ENCODE measurements at regions not wholly inside any gene's neighbourhood (a gene's known extent, or its start where the extent isn't known, plus 50 kb on each side); places are given as distances from the start of the nearest gene placed in this dataset.

DNA sequence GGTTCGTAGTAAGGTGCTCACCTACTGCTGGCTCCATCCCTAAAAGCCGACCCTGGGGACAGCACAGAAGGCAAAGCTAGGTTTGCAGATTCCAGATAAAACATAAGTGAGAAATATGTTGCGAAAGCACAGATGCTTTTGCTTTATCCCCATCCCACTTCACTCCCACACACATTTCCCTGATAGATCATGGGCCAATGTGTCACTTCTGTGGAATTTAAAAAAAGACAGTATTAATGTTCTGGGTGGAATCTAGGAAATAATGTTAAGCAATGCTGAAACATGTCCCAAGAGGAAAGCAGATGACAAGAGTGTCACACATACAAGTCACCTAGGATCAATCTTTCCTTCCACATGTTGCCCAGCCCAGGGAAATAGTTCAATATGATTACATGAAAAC is 661.0 kb upstream of the MIR17HG start:
- no peak for TF ChIP-seq POLR2A (IDR thresholded peaks at IDR 0.05)
- TF ChIP-seq POLR2AphosphoS5 (IDR thresholded peaks at IDR 0.05): peak in 1 of 3 donors; percentile 63
- TF ChIP-seq, protein P1, sequence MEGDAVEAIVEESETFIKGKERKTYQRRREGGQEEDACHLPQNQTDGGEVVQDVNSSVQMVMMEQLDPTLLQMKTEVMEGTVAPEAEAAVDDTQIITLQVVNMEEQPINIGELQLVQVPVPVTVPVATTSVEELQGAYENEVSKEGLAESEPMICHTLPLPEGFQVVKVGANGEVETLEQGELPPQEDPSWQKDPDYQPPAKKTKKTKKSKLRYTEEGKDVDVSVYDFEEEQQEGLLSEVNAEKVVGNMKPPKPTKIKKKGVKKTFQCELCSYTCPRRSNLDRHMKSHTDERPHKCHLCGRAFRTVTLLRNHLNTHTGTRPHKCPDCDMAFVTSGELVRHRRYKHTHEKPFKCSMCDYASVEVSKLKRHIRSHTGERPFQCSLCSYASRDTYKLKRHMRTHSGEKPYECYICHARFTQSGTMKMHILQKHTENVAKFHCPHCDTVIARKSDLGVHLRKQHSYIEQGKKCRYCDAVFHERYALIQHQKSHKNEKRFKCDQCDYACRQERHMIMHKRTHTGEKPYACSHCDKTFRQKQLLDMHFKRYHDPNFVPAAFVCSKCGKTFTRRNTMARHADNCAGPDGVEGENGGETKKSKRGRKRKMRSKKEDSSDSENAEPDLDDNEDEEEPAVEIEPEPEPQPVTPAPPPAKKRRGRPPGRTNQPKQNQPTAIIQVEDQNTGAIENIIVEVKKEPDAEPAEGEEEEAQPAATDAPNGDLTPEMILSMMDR (IDR thresholded peaks at IDR 0.05): no peak
- H3K27me3 ChIP-seq: no peaks in the 10 kb centered on the region
- no peaks in the 10 kb centered on the region for H3K36me3 ChIP-seq
- DNase-seq (ENCODE audit: low spot score in 2 of 2): no peak
- H3K9me3 ChIP-seq: no peaks in the 10 kb centered on the region
- no peaks in the 10 kb centered on the region for H3K4me1 ChIP-seq
- H3K4me3 ChIP-seq: no peak overlapping the region
- no peak overlapping the region for H3K27ac ChIP-seq
- intact Hi-C loops (cut with DNase I; ENCODE audit: low total_unique reads): no loop called here

GRCh38 chr13:90689111-90689510 is 658.4 kb upstream of the MIR17HG start:
- TF ChIP-seq, protein P1 (IDR thresholded peaks at IDR 0.05): no peak
- TF ChIP-seq POLR2AphosphoS5 (IDR thresholded peaks at IDR 0.05) (no peak), POLR2A (IDR thresholded peaks at IDR 0.05) (no peak)
- Histone ChIP-seq H3K36me3 (no peaks in the 10 kb centered on the region), H3K27me3 (no peaks in the 10 kb centered on the region), H3K9me3 (no peaks in the 10 kb centered on the region), H3K4me3 (no peak overlapping the region), H3K4me1 (no peaks in the 10 kb centered on the region), H3K27ac (no peak overlapping the region)
- DNase-seq (ENCODE audit: low spot score in 2 of 2): no peak
- intact Hi-C loops (cut with DNase I; ENCODE audit: low total_unique reads): no loop called here

DNA sequence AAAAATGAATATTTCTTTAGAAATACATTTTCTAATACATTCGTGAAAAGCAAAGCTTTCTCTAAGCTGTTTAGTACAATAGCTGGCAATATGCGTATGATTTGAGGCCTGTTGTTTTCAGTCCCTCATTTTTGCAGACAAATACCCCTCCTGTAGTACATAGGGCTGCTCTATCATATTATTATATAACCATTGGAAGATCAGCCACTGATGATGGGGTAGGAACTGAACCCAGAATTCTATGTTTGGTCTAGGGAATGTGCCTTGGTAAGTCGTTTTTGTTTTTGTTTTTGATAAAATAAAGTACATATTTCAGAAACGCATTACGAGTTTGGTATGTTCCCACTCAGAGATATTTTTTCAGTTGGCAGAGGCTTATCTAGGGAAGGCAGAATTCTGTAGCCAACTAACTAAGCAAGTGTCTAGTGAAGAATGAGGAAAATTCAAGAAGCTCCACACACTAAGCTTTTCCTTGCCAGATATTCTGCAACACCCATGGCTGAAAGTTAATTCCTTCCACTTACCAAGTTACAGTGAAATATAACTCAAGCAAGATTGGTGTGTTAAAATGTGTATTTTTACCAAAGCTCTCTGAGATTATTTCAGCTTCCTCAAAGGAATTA is 656.9 kb upstream of the MIR17HG start:
- no peak overlapping the region for H3K27ac ChIP-seq
- no peaks in the 10 kb centered on the region for H3K9me3 ChIP-seq
- H3K4me1 ChIP-seq: no peaks in the 10 kb centered on the region
- H3K27me3 ChIP-seq: no peaks in the 10 kb centered on the region
- intact Hi-C loops (cut with DNase I; ENCODE audit: low total_unique reads): no loop called here
- H3K4me3 ChIP-seq: no peak overlapping the region
- DNase-seq (ENCODE audit: low spot score in 2 of 2): no peak
- H3K36me3 ChIP-seq: no peaks in the 10 kb centered on the region
- no peak for TF ChIP-seq POLR2AphosphoS5 (IDR thresholded peaks at IDR 0.05)
- TF ChIP-seq, protein P1 (IDR thresholded peaks at IDR 0.05): no peak
- TF ChIP-seq POLR2A (IDR thresholded peaks at IDR 0.05): no peak

GRCh38 chr13:90696254-90696653 is 651.2 kb upstream of the MIR17HG start:
- H3K27me3 ChIP-seq: no peaks in the 10 kb centered on the region
- no peak for TF ChIP-seq POLR2A (IDR thresholded peaks at IDR 0.05)
- no peaks in the 10 kb centered on the region for H3K4me1 ChIP-seq
- intact Hi-C loops (cut with DNase I; ENCODE audit: low total_unique reads): no loop called here
- no peaks in the 10 kb centered on the region for H3K9me3 ChIP-seq
- H3K4me3 ChIP-seq: no peak overlapping the region
- H3K36me3 ChIP-seq: no peaks in the 10 kb centered on the region
- no peak for DNase-seq (ENCODE audit: low spot score in 2 of 2)
- H3K27ac ChIP-seq: no peak overlapping the region

GRCh38 chr13:90696656-90697055 is 650.8 kb upstream of the MIR17HG start:
- H3K36me3 ChIP-seq: no peaks in the 10 kb centered on the region
- intact Hi-C loops (cut with DNase I; ENCODE audit: low total_unique reads): no loop called here
- H3K27ac ChIP-seq: no peak overlapping the region
- no peaks in the 10 kb centered on the region for H3K9me3 ChIP-seq
- H3K27me3 ChIP-seq: no peaks in the 10 kb centered on the region
- DNase-seq (ENCODE audit: low spot score in 2 of 2): no peak
- no peak overlapping the region for H3K4me3 ChIP-seq
- TF ChIP-seq, protein P1 (IDR thresholded peaks at IDR 0.05): no peak
- TF ChIP-seq POLR2A (IDR thresholded peaks at IDR 0.05): no peak
- TF ChIP-seq POLR2AphosphoS5 (IDR thresholded peaks at IDR 0.05): no peak
- no peaks in the 10 kb centered on the region for H3K4me1 ChIP-seq

- H3K36me3 ChIP-seq: no peaks in the 10 kb centered on the region
Measured at GRCh38 chr13:90700340-90700739, 647.1 kb upstream of the MIR17HG start.

More at GRCh38 chr13:90700340-90700739, 647.1 kb upstream of the MIR17HG start:
- no peak for DNase-seq (ENCODE audit: low spot score in 2 of 2)
- Histone ChIP-seq H3K4me3 (no peak overlapping the region), H3K27me3 (no peaks in the 10 kb centered on the region), H3K4me1 (no peaks in the 10 kb centered on the region), H3K9me3 (no peaks in the 10 kb centered on the region), H3K27ac (no peak overlapping the region)
- intact Hi-C loops (cut with DNase I; ENCODE audit: low total_unique reads): no loop called here
- no peak for TF ChIP-seq POLR2AphosphoS5 (IDR thresholded peaks at IDR 0.05)
- TF ChIP-seq, protein P1 (IDR thresholded peaks at IDR 0.05): no peak
- TF ChIP-seq POLR2A (IDR thresholded peaks at IDR 0.05): no peak
